Gastrocnemius medialis (tissue), 4 donors: ENCODE measurements at regions not wholly inside any gene's neighbourhood (a gene's known extent, or its start where the extent isn't known, plus 50 kb on each side); places are given as distances from the start of the nearest gene placed in this dataset.

ENCODE experiments used
- POLR2A ChIP-seq, 2 donors: fragments of 450-650 bp; IDR thresholded peaks; one replicate each; pipeline ENCODE4 v1.6.1; 2017; ENCODE audit warnings: antibody characterized with exemption in 2 of 2, mild to moderate bottlenecking in 2 of 2, moderate library complexity in 2 of 2
- TF ChIP-seq, protein P1 (sequence below), 5 experiments: fragments of 450-650 bp in 3 of 5; fragments of 200-600 bp in 2 of 5; sonication (generic) in 2 of 5; IDR thresholded peaks in 4 of 5; conservative IDR thresholded peaks in 1 of 5; 1 replicate in 4 of 5; 2 replicates in 1 of 5; pipeline ENCODE4 v1.5.1; 2016 to 2019; ENCODE audit warnings: antibody characterized with exemption in 5 of 5, mild to moderate bottlenecking in 3 of 5, moderate library complexity in 3 of 5

DNA sequence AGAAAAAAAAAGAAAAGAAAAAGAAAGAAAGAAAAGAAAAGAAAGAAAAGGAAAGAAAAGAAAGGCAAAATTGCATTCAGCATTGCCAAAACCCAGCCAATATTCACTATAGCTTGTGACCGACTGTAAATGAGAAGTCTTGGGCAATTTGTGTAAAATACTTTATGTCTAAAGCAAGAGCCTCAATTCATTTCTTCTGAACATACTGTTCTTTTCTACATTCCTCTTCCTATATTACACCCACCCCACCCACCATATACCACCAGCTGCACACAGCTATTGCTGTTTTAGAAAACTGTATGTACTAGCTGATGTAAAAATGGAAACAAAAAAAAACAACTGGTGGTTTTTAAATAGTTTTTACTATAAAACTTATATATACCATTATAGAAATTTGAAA lies 156.9 kb upstream of the TTC29 start:
- TF ChIP-seq, protein P1, sequence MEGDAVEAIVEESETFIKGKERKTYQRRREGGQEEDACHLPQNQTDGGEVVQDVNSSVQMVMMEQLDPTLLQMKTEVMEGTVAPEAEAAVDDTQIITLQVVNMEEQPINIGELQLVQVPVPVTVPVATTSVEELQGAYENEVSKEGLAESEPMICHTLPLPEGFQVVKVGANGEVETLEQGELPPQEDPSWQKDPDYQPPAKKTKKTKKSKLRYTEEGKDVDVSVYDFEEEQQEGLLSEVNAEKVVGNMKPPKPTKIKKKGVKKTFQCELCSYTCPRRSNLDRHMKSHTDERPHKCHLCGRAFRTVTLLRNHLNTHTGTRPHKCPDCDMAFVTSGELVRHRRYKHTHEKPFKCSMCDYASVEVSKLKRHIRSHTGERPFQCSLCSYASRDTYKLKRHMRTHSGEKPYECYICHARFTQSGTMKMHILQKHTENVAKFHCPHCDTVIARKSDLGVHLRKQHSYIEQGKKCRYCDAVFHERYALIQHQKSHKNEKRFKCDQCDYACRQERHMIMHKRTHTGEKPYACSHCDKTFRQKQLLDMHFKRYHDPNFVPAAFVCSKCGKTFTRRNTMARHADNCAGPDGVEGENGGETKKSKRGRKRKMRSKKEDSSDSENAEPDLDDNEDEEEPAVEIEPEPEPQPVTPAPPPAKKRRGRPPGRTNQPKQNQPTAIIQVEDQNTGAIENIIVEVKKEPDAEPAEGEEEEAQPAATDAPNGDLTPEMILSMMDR (IDR thresholded peaks at IDR 0.05 in 4 of 5, conservative IDR thresholded peaks at IDR 0.05 in 1 of 5), result no peak
- no peak for TF ChIP-seq POLR2A (IDR thresholded peaks at IDR 0.05)
